HG03571 (cell line): ENCODE measurements at regions not wholly inside any gene's neighbourhood (a gene's known extent, or its start where the extent isn't known, plus 50 kb on each side); places are given as distances from the start of the nearest gene placed in this dataset.

Experiments used
- ATAC-seq: cut with Tn5 transposase; IDR thresholded peaks from one replicate; pipeline ENCODE4 v1.9.1; 2021; ENCODE audit not compliant: unreplicated experiment

DNA sequence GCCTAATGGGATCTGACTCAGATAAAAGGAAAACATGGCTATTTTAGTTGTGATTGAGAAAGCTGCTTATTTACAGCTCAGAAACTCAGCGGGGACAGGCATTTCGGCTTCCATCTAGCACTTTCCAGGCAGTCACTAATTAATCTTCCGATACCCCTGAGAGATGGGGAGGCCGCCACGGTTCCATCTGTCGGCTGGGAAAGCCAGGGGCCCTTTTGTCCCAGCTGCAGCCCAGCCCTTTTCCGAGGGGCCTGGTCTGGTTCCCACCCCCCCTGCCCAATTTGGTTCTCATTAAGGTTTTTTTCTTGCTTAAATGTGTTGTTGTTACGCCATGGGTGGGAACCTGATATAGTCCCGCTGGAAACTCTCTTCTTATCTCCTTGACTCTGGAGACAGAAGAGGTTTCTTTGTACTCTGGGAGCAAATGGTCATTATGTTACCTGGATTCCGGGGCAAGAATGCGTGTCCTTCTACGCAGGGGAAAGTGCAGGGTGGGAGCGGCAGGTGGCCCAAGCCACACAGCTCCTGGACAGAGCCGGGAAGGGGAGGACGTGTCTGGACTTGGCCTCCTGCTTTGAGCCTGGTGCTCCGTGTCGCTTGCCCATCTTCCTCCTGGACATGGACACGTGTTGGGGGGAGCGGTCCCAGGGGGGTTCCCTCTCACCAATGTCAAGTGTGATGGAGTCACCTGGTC is 50.9 kb upstream of the GSE1 start:
- no peak for ATAC-seq

DNA sequence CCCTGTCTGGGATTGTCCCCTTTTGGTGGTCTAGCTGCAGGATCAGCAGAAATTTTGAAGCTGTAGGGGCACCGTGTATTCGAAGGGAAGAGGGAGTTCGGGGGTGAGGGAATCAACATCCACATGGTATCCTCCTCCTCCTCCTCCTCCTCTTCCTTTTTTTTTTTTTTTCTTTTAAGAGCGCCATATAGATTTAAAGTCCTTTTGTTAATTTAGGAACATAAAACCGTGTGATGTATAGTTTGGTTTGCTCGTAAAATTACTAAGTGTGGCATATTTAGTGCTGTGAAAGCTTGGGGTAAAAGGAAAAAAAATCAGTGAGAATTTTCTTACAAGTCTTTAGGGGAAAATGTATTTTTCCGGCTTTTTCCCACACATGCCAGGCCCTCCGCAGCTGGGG is 50.1 kb upstream of the GSE1 start:
- no peak for ATAC-seq
